MM.1S (cell line): ENCODE measurements at regions not wholly inside any gene's neighbourhood (a gene's known extent, or its start where the extent isn't known, plus 50 kb on each side); places are given as distances from the start of the nearest gene placed in this dataset.

Experiments used
- CTCF ChIP-seq: fragments of 300-600 bp; sonication (generic); IDR thresholded peaks from 2 replicates; pipeline ENCODE4 v1.5.1; 2016; ENCODE audit warnings: antibody characterized with exemption, low read length, mixed read lengths
- EZH2 ChIP-seq: fragments of 300-600 bp; sonication (generic); optimal IDR thresholded peaks from 2 replicates; pipeline ENCODE3; 2017; ENCODE audit warnings: low read depth, mild to moderate bottlenecking, antibody characterized with exemption, low read length, mixed read lengths
- EZH2phosphoT487 ChIP-seq: fragments of 300-600 bp; sonication (generic); IDR thresholded peaks from 2 replicates; pipeline ENCODE4 v1.6.1; 2018; ENCODE audit warnings: antibody characterized with exemption, low read length

GRCh38 chr4:82248903-82249632, 124.7 kb downstream of the HNRNPD start:
- TF ChIP-seq CTCF, result no peak
- no peak for TF ChIP-seq EZH2phosphoT487
- TF ChIP-seq EZH2, result no peak
